ENCODE measurements at regions not wholly inside any gene's neighbourhood (a gene's known extent, or its start where the extent isn't known, plus 50 kb on each side); places are given as distances from the start of the nearest gene placed in this dataset.
"Not testable (repeated sequence)": the region's sequence is repeated elsewhere in the genome, so short reads cannot be mapped to it uniquely, and the experiment has no call there.

DNA sequence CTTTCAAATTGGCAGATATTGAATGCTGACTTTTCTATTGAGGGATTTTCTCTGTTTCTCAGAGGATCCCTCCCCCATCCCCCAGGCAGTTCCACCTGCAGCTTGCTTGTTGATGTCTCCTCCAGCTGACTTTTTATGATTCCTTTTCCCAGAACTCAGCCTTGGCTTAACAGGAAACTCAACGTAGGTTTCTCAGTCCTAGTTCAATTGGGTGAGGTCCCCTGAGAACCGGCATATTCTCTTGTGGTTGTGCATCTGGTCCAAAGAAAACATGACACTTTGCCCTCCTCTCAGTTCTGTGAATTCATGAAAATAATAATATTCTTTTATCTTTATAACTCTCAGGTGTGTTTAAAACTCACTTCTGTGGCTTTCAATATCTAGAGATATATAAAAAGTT, 1222.1 kb downstream of the OTOL1 start:
- DNase-seq (ENCODE audit: low spot score), result no peak

DNA sequence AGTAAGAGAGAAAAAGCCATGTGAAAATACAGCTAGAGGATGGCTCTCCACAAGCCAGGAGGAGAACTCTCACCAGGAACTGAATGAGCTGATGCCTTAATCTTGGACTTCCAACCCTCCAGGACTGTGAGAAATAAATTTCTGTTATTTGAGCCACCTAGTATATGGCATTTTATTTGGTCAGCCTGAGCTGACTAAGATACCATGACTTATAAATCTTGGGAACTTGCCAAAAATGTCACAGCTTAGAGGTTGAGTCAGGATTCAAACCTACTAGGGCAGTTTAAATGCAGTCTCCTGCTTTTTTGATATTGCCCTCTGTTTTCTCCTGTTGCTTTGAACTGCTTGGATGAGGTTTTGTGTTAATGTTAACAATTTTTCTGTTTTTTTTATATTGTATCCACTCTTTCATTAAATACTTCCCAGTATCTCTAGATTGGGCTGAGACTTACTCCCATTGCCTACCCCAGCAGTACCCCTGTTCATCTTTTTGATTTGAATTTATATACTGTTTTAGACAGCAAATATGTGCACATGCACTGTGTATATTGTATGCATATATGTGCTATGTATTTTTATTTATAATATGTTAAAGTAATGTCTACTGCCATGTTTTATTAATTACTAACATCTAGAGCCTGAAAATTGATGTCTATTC, 1223.2 kb downstream of the OTOL1 start:
- peak; percentile 57 for DNase-seq (ENCODE audit: low spot score)

DNA sequence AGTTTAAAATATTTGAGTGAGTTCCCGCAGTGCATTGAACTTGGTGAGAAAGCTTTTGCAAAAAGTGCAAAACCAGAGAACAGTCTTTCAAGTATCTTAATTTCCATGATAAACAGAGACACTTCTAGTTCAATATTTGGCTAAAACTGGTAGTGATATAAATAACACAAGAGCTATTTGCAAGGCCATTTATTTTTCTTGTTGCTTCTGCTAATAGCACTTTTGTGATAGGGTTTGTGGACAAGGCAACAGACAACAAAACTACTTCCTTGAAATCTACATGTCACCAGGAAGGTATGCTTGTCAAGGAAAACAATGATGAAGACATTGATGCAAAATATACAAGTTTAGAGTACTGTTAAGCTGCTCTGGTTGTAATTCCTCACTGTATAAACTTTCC, 1225.1 kb downstream of the OTOL1 start:
- no peak for DNase-seq (ENCODE audit: low spot score)

DNA sequence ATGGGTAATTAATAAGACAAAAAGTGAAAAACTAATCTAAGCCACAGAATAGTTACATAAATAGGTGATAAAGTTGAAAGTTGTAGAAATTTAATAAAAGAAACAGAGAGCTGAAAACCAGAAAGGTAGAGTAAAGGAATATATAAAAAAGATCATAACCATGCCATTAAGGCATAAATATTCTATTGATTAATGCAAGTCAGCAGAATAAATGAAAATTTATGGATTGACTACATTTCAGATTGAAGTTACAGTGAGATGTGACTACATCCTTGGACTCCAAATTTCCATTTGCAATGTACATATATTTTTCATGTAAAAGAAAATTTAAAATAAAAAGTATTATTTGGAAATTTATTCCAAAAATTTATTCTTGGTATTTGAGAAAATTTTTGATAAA, 1225.7 kb downstream of the OTOL1 start:
- DNase-seq (ENCODE audit: low spot score), result no peak

GRCh38 chr3:162722796-162723195, 1226.2 kb downstream of the OTOL1 start:
- not testable (repeated sequence) for DNase-seq (ENCODE audit: low spot score)

DNA sequence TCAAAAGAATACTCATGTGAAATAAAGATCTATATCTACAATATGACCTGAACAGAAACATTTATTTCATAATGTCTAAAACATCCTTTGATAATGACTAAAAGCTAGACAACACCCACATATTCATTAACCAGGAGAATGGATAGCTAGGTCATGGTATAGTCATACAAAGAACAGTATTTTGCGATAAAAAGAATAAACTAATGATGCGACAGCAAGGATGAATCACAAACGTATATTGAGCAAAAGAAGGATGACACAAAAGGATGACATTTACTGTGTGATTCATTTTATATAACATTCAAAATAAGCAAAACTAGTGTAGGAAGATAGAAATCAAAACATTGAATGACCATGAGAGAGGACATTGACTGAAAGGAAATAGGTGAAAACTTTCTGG, 1233.1 kb downstream of the OTOL1 start:
- no peak for DNase-seq (ENCODE audit: low spot score)

DNA sequence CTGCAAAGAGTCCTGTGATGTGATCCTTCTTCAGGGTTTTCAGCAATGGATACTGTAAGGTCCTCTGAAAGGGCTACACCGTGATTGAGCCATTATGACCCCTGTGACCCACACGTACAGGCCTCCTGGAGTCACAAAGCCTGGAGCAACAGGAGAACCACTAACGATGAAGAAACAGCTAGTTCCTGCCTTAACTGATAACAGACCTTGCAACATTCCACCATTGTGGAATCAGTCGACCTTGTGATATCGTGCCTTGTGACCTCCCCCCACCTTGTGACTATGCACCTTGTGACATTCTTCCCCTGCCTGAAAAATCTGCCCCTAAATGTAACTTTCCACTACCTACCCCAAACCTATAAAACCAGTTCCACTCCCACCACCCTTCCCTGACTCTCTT, 1235.4 kb downstream of the OTOL1 start:
- not testable (repeated sequence) for DNase-seq (ENCODE audit: low spot score)

DNA sequence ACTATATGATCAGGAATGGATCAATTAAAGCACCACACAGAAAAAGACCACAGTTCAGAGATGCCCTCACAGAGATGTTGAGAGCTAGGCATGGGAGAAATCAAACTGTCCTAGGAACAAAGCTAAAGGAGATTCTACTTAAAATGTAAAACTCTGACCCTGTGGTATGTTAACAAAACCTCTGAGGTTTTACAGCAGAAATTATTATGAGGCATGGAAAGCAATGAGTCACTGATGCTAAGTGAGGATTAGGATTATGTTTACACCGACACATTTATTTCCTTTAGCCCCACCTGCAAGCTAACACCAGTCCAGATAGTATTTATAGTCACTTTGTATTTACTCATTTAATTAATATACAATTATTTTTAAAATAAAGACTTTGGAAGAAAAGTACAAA, 1242.2 kb downstream of the OTOL1 start:
- DNase-seq (ENCODE audit: low spot score), result no peak

- no peak for DNase-seq (ENCODE audit: low spot score)
Observed at GRCh38 chr3:162740941-162741596, 1244.5 kb downstream of the OTOL1 start.

DNA sequence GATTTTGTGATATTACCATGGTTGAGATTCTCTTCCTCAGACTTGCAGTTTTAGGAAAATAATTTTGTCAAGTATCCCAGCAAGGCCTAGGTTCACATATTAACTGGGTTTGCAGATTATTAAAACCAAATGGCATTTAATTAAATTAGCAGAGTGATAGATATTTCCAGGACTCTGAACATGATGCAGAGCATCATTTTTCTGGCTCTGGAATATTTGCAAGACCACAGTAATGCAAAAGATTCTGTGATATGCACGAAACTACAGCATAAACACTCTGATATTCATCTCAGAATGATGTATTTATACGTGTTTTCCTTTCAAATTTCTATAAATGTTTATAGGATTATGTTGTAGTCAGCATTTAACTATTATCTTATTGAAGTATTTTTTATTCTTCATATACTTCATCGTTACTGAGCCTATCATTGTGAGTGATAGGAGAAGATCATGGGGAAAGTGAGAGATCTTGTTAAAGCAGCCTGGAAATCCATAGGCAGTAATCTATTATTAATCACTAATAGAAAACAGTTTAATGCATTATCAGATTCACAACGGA, 1245.6 kb downstream of the OTOL1 start:
- DNase-seq (ENCODE audit: low spot score), result no peak

DNA sequence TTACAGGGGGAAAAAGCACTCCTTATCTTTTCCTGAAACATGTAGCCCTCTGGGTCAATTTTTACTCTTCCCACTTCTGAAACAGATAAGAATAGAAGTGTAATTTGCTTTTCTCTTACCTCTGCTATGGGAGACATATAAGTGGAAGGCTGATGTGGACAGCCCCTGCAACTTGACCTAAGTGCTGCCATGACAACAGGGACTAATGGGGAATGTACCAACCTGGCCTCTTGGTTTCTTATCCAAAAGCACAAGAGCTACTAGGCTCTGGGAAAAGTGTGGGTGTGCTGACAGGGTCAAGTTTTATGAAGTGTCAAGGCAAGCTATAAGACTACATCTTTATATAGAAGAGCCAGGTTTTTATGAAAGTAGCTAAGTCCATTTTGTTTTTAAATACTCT, 1246.5 kb downstream of the OTOL1 start:
- DNase-seq (ENCODE audit: low spot score), result no peak

GRCh38 chr3:162760789-162761188, 1264.2 kb downstream of the OTOL1 start:
- no peak for DNase-seq (ENCODE audit: low spot score)

DNA sequence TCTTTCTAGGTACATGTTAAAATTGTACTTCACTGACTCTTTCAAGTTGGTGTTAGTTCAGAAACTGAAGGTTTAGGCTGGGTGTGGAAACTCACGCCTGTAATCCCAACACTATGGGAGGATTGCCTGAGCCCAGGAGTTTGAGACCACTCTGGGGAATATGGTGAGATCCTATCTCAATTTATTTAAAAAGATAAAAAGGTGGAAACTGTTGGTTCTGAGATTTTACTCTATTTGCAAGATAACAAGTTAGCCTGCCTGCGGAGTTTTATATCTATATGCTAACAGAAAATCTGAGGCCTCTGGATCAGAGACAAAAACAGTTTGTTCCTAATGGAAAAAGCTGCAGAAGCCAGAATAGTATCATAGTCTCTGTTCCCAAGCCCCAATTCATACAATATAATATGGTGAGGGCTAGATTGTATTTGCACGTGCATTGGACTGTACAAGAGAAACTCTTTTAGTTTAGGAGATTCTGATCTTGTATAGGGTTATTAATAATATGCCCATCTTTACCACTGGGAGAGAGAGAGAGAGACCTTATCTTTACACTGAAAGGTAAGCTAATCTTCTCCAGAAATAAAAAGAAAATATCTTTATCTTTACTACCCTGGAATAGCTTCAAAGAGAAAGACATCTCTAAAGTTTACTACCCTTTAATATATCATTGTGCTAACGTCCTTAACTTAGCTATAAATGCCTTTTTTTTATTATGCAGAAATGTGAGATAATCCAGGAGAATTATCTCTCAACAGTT, 1267.6 kb downstream of the OTOL1 start:
- peak; percentile 84 for DNase-seq (ENCODE audit: low spot score)

DNA sequence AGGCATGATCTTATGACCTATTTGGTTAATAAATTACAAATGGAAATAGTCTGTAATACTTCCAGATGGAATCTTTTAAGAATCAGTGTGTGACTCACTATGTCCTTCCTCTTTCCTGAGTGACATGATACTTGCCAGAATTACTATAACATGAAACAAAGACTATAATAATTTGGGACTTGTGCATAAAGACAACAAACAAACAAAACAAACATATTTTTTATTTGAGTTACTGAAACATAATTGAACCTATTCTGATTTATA, 1268.1 kb downstream of the OTOL1 start:
- DNase-seq (ENCODE audit: low spot score), result no peak

DNA sequence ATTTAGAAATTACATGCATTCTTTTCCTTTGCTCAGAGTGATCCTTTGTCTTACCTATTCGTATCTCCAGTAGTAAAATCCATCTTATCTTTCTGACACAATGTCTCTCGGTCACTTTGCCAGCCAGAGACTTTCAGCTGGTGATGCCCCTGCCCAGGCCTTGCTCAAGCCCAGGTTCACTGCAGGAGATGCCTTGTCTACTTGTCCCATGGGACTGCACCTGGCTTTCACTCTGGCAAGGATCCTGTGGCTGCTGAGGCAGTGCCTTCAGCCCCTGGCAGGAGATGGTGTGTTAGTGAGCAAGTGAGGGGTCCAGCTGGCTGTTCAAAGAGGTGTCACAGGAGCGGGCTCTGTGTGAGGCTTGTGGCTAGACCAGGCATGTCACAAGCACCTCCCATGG, 1268.9 kb downstream of the OTOL1 start:
- no peak for DNase-seq (ENCODE audit: low spot score)

DNA sequence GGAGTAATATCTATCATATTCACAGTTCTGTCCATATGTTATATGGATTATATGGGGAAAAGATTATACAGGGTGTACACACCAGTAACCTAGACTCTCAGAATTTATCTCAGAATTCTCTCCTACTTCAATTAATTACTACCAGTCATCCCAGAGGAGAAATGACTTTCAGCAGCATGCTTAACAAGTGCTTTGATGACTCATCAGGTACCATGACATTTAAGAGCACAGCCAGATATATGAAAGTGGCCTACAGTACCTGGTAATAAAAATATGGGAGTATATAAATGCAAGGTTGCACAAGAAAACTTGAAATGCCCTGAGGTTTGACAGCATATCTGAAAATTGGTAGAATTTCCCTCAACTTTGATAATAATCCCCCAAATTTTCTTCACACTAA, 1273.0 kb downstream of the OTOL1 start:
- no peak for DNase-seq (ENCODE audit: low spot score)

DNA sequence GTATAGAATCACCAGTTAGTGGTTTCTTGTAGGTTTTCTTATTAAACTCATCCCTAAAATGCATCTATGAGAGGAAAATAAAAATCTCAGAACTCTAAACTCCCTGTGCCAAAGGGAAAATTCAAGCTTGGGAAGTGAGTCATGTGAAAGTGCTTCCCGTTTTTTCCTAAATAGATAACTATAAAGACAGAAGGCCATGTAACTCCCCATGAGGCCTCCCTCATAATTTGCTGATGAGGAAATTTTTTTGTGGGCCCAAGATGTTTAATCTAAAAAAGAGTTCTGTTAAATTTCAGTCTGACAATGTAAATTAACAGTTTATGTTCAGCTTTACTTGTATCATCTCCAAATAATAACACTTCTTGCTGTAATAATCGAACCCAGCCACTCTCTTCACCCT, 1273.9 kb downstream of the OTOL1 start:
- DNase-seq (ENCODE audit: low spot score), result peak; percentile 36

- no peak for DNase-seq (ENCODE audit: low spot score)
Observed at GRCh38 chr3:162774613-162775100, 1278.0 kb downstream of the OTOL1 start.

- no peak for DNase-seq (ENCODE audit: low spot score)
Observed at GRCh38 chr3:162776148-162776547, 1279.5 kb downstream of the OTOL1 start.

DNA sequence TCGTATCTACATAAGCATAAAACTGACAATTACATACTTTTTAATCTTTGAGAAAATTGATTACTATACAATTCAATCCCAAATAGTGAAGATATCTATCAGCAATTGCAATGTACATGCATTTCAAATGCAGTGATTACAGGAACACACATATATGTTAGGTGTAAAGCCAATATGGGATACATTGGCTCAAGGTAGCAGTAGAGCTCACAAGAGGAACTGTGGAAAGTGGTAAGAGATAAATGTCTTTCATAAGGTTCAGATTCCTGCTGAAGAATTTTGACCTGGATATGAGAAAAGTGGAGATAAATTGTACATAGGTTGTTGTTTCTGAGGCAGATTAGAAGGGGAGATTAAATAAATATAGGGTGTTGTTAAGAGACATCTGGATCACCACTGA, 1280.5 kb downstream of the OTOL1 start:
- DNase-seq (ENCODE audit: low spot score), result no peak

GRCh38 chr3:162780313-162780712, 1283.7 kb downstream of the OTOL1 start:
- peak; percentile 17 for DNase-seq (ENCODE audit: low spot score)

DNA sequence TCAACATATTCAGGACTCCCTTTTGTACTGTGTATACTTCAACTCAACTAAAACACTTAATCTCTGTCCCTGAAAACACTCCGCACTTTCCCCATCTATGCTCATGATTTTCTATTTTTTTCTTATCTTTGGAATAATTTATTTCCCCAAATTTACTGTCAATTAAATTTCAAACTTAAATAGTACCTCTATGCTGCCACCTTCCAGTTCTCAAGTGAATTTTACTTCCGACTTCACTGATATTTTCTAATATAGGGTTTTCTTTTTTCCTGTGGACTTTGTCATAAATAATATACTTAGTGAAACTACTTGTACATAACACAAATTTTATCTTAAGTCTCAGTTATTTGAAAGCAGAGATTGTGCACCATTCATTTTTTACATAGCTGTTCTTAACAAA, 1303.3 kb downstream of the OTOL1 start:
- no peak for DNase-seq (ENCODE audit: low spot score)

Data from umbilical cord (tissue), 1 donor.